PC-3 (cell line): ENCODE measurements at regions not wholly inside any gene's neighbourhood (a gene's known extent, or its start where the extent isn't known, plus 50 kb on each side); places are given as distances from the start of the nearest gene placed in this dataset.

Experiments used
- ATAC-seq: fragments of 200-7000 bp; cut with Tn5 transposase; 2 replicates; pipeline ENCODE4 v1.9.1; 2020; ENCODE audit warnings: mild to moderate bottlenecking, moderate library complexity
- BruUV-seq: library from RNA; stranded (reverse); fragments of 400-500 nt; replicated peaks from 2 replicates; lab custom pipeline; 2021; lab: Mats Ljungman, UMichigan
- CTCF ChIA-PET: fragments of 300-600 bp; sonication (Branson Sonifier 250); formaldehyde crosslinking; loops from one replicate; lab custom pipeline; 2022; ENCODE audit warnings: antibody characterized with exemption; lab: Charles Lee
- POLR2A ChIA-PET: fragments of 300-600 bp; sonication (Branson Sonifier 250); formaldehyde crosslinking; loops from one replicate; lab custom pipeline; 2022; ENCODE audit warnings: antibody characterized with exemption; ENCODE audit not compliant: unreplicated experiment; lab: Charles Lee
- DNase-seq: peaks from one replicate; pipeline ENCODE4 v3.0.0-alpha.2; 2015
- H2AFZ ChIP-seq: fragments of 300-600 bp; sonication (generic); 2 replicates; pipeline ENCODE4 v1.6.0; 2016; ENCODE audit warnings: antibody characterized with exemption, low read length
- H3F3A ChIP-seq: fragments of 300-600 bp; sonication (generic); one replicate; pipeline ENCODE4 v1.6.0; 2017; ENCODE audit warnings: antibody characterized with exemption, low read length, control low read depth, mild to moderate bottlenecking; ENCODE audit not compliant: unreplicated experiment
- H3K27ac ChIP-seq: fragments of 300-600 bp; sonication (generic); 2 replicates; pipeline ENCODE4 v1.5.1; 2016; ENCODE audit warnings: mild to moderate bottlenecking, low read length
- H3K27me3 ChIP-seq: fragments of 300-600 bp; sonication (generic); 2 replicates; pipeline ENCODE4 v1.6.1; 2016; ENCODE audit warnings: low read length, mixed read lengths
- H3K36me3 ChIP-seq: fragments of 300-600 bp; sonication (generic); 2 replicates; pipeline ENCODE4 v1.6.1; 2016; ENCODE audit warnings: low read depth, mixed run types, low read length, mixed read lengths
- H3K4me1 ChIP-seq: fragments of 300-600 bp; sonication (generic); 2 replicates; pipeline ENCODE4 v1.5.1; 2016; ENCODE audit warnings: low read length; ENCODE audit not compliant: insufficient read depth
- H3K4me2 ChIP-seq: fragments of 300-600 bp; sonication (generic); 2 replicates; pipeline ENCODE4 v1.6.0; 2016; ENCODE audit warnings: low read length
- H3K4me3 ChIP-seq: fragments of 300-600 bp; sonication (generic); 2 replicates; pipeline ENCODE4 v1.5.1; 2016; ENCODE audit warnings: mild to moderate bottlenecking, low read length, mixed read lengths
- H3K79me2 ChIP-seq: fragments of 300-600 bp; sonication (generic); 2 replicates; pipeline ENCODE4 v1.6.1; 2017; ENCODE audit warnings: low read length, mixed read lengths
- H3K9ac ChIP-seq: fragments of 300-600 bp; sonication (generic); 2 replicates; pipeline ENCODE4 v1.6.0; 2016; ENCODE audit warnings: mild to moderate bottlenecking, low read length
- H3K9me2 ChIP-seq: fragments of 300-600 bp; sonication (generic); replicated peaks from 2 replicates; pipeline ENCODE4 v1.6.1; 2016; ENCODE audit warnings: mixed run types, low read length, mixed read lengths
- H3K9me3 ChIP-seq: fragments of 300-600 bp; sonication (generic); 2 replicates; pipeline ENCODE4 v1.6.1; 2016; ENCODE audit warnings: low read length, mixed read lengths
- H4K20me1 ChIP-seq: fragments of 300-600 bp; sonication (generic); 2 replicates; pipeline ENCODE4 v1.6.1; 2016; ENCODE audit warnings: low read length, mixed read lengths
- EZH2 ChIP-seq: fragments of 300-600 bp; sonication (generic); IDR thresholded peaks from one replicate; pipeline ENCODE4 v1.6.1; 2017; ENCODE audit warnings: antibody characterized with exemption, mild to moderate bottlenecking, low read length; ENCODE audit not compliant: unreplicated experiment
- EZH2phosphoT487 ChIP-seq: fragments of 300-600 bp; sonication (generic); IDR thresholded peaks from 2 replicates; pipeline ENCODE4 v1.6.1; 2018; ENCODE audit warnings: mild to moderate bottlenecking, antibody characterized with exemption, low read length, borderline replicate concordance
- intact Hi-C: fragments of 100-400 bp; cut with micrococcal nuclease; formaldehyde crosslinking; loops from 2 replicates; pipeline ENCODE4 v1.9.0; 2023
- TF ChIP-seq, protein P1 (sequence below): fragments of 300-600 bp; sonication (generic); conservative IDR thresholded peaks from 2 replicates; pipeline ENCODE4 v1.5.1; 2017; ENCODE audit warnings: antibody characterized with exemption, low read depth, mild to moderate bottlenecking, low read length

DNA sequence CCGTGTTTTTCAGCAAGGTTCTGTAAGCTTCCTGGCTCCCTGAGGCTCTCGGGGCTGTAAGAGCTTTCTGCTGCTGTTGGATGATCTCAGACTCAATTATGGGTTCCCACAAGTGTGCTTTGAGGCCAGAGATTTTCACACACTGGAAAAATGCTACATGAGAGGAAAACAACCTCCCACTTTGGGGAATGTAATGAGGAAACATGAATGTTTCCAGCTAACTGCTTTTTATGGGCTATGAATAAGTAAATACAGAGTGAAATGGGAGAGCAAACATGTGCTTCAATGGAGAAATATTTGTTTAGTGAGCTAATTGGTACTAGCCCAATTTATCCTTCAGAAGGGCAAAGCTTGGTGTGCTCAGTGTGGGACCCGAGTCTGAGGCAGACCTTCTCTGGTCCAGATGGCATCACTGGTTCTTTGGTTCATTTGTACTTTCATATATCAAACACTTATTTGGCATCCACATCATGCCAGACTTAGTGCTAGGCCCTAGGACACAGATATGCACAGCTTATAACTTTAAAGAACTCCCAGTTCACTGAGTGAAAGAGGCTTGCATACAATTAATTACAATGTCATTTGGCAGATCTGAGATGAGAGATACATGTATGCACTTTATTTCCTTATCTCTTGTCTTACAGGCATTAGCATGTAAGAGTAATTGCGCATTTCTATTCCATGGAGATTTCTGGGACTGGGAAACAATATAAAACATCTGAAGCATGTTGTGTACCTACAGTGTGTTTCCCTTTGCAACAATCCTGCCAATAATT, 248.8 kb downstream of the RDH14 start:
- Histone ChIP-seq H3K4me3 (no peak overlapping the region), H3K9me3 (no peaks in the 10 kb centered on the region), H3K36me3 (no peaks in the 10 kb centered on the region), H3K27me3 (0 out of 2 replicates have a peak, but pooled peaks cover 3% of the 10 kb centered on the region), H3K9ac (no peak overlapping the region), H3K79me2 (no peaks in the 10 kb centered on the region), H3K4me1 (peaks cover 16% of the 10 kb centered on the region), H2AFZ (no peak overlapping the region), H3K27ac (peak overlapping the region; percentile 12; the same call in 1 of the 2 replicates), H3F3A (no peaks in the 10 kb centered on the region), H3K9me2 (no peaks in the 10 kb centered on the region), H4K20me1 (no peaks in the 10 kb centered on the region), H3K4me2 (peak overlapping the region; percentile 44)
- ATAC-seq (peak; percentile 90), DNase-seq (peak; percentile 73)
- no TSS peak for BruUV-seq
- intact Hi-C loops = no loop called here
- ChIA-PET POLR2A (no interaction called here), CTCF (no interaction called here)
- no peak for TF ChIP-seq EZH2phosphoT487
- TF ChIP-seq, protein P1, sequence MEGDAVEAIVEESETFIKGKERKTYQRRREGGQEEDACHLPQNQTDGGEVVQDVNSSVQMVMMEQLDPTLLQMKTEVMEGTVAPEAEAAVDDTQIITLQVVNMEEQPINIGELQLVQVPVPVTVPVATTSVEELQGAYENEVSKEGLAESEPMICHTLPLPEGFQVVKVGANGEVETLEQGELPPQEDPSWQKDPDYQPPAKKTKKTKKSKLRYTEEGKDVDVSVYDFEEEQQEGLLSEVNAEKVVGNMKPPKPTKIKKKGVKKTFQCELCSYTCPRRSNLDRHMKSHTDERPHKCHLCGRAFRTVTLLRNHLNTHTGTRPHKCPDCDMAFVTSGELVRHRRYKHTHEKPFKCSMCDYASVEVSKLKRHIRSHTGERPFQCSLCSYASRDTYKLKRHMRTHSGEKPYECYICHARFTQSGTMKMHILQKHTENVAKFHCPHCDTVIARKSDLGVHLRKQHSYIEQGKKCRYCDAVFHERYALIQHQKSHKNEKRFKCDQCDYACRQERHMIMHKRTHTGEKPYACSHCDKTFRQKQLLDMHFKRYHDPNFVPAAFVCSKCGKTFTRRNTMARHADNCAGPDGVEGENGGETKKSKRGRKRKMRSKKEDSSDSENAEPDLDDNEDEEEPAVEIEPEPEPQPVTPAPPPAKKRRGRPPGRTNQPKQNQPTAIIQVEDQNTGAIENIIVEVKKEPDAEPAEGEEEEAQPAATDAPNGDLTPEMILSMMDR = no peak
- TF ChIP-seq EZH2 = no peak

DNA sequence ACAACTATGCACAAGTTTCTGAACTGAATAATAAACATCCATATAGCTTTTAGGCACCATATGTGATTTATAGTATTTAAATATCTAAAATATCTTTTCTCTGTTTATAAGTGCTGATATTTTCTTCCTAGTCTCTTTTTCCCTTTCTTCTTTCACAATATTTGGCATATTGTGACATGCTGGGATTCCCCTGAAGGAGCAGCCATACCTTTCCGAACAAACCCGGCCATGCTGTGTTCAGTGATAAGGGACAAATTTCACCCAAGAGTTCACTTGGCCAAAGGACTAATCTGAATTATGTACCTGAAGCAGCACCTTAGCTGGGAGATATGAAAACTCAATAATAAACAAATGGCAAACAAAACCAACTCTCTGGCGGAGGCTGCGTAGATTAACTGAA, 250.8 kb downstream of the RDH14 start:
- ATAC-seq (no peak), DNase-seq (no peak)
- POLR2A ChIA-PET = no interaction called here
- Histone ChIP-seq H3K36me3 (no peaks in the 10 kb centered on the region), H3K4me2 (no peak overlapping the region), H3K4me3 (no peak overlapping the region), H3K9ac (no peak overlapping the region), H3K27me3 (0 out of 2 replicates have a peak, but pooled peaks cover 3% of the 10 kb centered on the region), H3K9me3 (no peaks in the 10 kb centered on the region), H3F3A (no peaks in the 10 kb centered on the region), H4K20me1 (no peaks in the 10 kb centered on the region), H3K27ac (no peak overlapping the region), H3K79me2 (no peaks in the 10 kb centered on the region), H2AFZ (no peak overlapping the region), H3K9me2 (no peaks in the 10 kb centered on the region), H3K4me1 (peaks cover 15% of the 10 kb centered on the region)
- CTCF ChIA-PET = no interaction called here
- no TSS peak for BruUV-seq
- intact Hi-C loops = no loop called here
- TF ChIP-seq EZH2phosphoT487 (no peak), EZH2 (no peak)

DNA sequence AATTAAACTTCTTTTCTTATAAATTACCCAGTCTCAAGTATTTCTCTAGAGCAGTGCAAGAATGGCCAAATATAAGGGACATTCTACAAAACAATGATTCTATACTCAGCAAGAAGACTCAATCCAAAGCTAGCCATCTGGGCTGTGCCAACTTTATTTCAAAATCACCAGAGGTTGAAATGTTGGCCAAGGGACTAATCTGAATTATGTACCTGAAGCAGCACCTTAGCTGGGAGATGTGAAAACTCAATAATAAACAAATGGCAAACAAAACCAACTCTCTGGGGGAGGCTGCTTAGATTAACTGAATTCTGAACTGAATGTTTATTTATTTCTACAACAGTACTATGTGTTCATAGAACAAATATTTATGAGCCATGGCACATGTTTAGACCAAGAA, 251.3 kb downstream of the RDH14 start:
- CTCF ChIA-PET = no interaction called here
- DNase-seq = no peak
- H3K79me2 ChIP-seq = no peaks in the 10 kb centered on the region
- no peak overlapping the region for H3K9ac ChIP-seq
- H3K27ac ChIP-seq = no peak overlapping the region
- H3K4me2 ChIP-seq = no peak overlapping the region
- no peak for ATAC-seq
- intact Hi-C loops = no loop called here
- no peaks in the 10 kb centered on the region for H3K36me3 ChIP-seq
- 0 out of 2 replicates have a peak, but pooled peaks cover 3% of the 10 kb centered on the region for H3K27me3 ChIP-seq
- no peaks in the 10 kb centered on the region for H3K9me3 ChIP-seq
- no peaks in the 10 kb centered on the region for H4K20me1 ChIP-seq
- H3K4me3 ChIP-seq = no peak overlapping the region
- BruUV-seq = no TSS peak
- TF ChIP-seq EZH2 (no peak), EZH2phosphoT487 (no peak)
- TF ChIP-seq, protein P1 = no peak
- no peaks in the 10 kb centered on the region for H3F3A ChIP-seq
- no peaks in the 10 kb centered on the region for H3K9me2 ChIP-seq
- POLR2A ChIA-PET = no interaction called here
- H3K4me1 ChIP-seq = peaks cover 15% of the 10 kb centered on the region
- no peak overlapping the region for H2AFZ ChIP-seq
